ENCODE measurements at regions not wholly inside any gene's neighbourhood (a gene's known extent, or its start where the extent isn't known, plus 50 kb on each side); places are given as distances from the start of the nearest gene placed in this dataset.

GRCh38 chr6:40205801-40206200, 271.5 kb upstream of the MOCS1 start:
- H3K4me3 ChIP-seq (ENCODE audit: low read depth, low read length), result no peak overlapping the region
- TF ChIP-seq CTCF (IDR thresholded peaks at IDR 0.05; ENCODE audit: low read depth, low read length), result no peak

GRCh38 chr6:40205004-40205403, 270.7 kb upstream of the MOCS1 start:
- DNase-seq, result no peak
- no peak for TF ChIP-seq CTCF (IDR thresholded peaks at IDR 0.05; ENCODE audit: low read depth, low read length)
- Histone ChIP-seq H3K4me3 (ENCODE audit: low read depth, low read length) (no peak overlapping the region), H3K27ac (no peak overlapping the region), H3K27me3 (ENCODE audit: insufficient read depth, low read depth, severe bottlenecking) (peaks cover 13% of the 10 kb centered on the region), H3K9me3 (ENCODE audit: severe bottlenecking) (peaks cover 6% of the 10 kb centered on the region), H3K36me3 (no peaks in the 10 kb centered on the region)

More at GRCh38 chr6:40205801-40206200, 271.5 kb upstream of the MOCS1 start:
- H3K27me3 ChIP-seq (ENCODE audit: insufficient read depth, low read depth, severe bottlenecking), result peaks cover 10% of the 10 kb centered on the region
- peaks cover 6% of the 10 kb centered on the region for H3K9me3 ChIP-seq (ENCODE audit: severe bottlenecking)
- no peak overlapping the region for H3K27ac ChIP-seq
- DNase-seq, result no peak
- H3K36me3 ChIP-seq, result no peaks in the 10 kb centered on the region

- no peak for TF ChIP-seq CTCF (IDR thresholded peaks at IDR 0.05; ENCODE audit: low read depth, low read length)
- H3K27ac ChIP-seq, result no peak overlapping the region
- no peaks in the 10 kb centered on the region for H3K9me3 ChIP-seq (ENCODE audit: severe bottlenecking)
- DNase-seq, result no peak
- no peaks in the 10 kb centered on the region for H3K36me3 ChIP-seq
- no peak overlapping the region for H3K4me3 ChIP-seq (ENCODE audit: low read depth, low read length)
- H3K27me3 ChIP-seq (ENCODE audit: insufficient read depth, low read depth, severe bottlenecking), result peaks cover 58% of the 10 kb centered on the region
These were observed 263.1 kb upstream of the MOCS1 start for GRCh38 chr6:40197371-40197770.

GRCh38 chr6:40196135-40196518, 261.9 kb upstream of the MOCS1 start:
- H3K27me3 ChIP-seq (ENCODE audit: insufficient read depth, low read depth, severe bottlenecking), result peaks cover 70% of the 10 kb centered on the region
- no peak for TF ChIP-seq CTCF (IDR thresholded peaks at IDR 0.05; ENCODE audit: low read depth, low read length)
- no peaks in the 10 kb centered on the region for H3K36me3 ChIP-seq
- no peak for DNase-seq
- H3K27ac ChIP-seq, result no peak overlapping the region
- H3K4me3 ChIP-seq (ENCODE audit: low read depth, low read length), result no peak overlapping the region
- H3K9me3 ChIP-seq (ENCODE audit: severe bottlenecking), result no peaks in the 10 kb centered on the region

GRCh38 chr6:40195428-40196134, 261.3 kb upstream of the MOCS1 start:
- DNase-seq, result no peak
- Histone ChIP-seq H3K27ac (no peak overlapping the region), H3K27me3 (ENCODE audit: insufficient read depth, low read depth, severe bottlenecking) (peaks cover 76% of the 10 kb centered on the region), H3K4me3 (ENCODE audit: low read depth, low read length) (no peak overlapping the region), H3K9me3 (ENCODE audit: severe bottlenecking) (no peaks in the 10 kb centered on the region), H3K36me3 (no peaks in the 10 kb centered on the region)
- TF ChIP-seq CTCF (IDR thresholded peaks at IDR 0.05; ENCODE audit: low read depth, low read length), result no peak
